C4-2B (cell line): ENCODE measurements at regions not wholly inside any gene's neighbourhood (a gene's known extent, or its start where the extent isn't known, plus 50 kb on each side); places are given as distances from the start of the nearest gene placed in this dataset.

Experiments used
- H3K27ac ChIP-seq: fragments of 450-650 bp; 2 replicates; pipeline ENCODE4 v1.5.1; 2017
- CTCF ChIP-seq: fragments of 450-650 bp; conservative IDR thresholded peaks from 2 replicates; pipeline ENCODE4 v1.5.1; 2017; ENCODE audit warnings: mild to moderate bottlenecking
- ZFX ChIP-seq: fragments of 450-650 bp; IDR thresholded peaks from 2 replicates; pipeline ENCODE4 v1.6.1; 2017

- no peak for TF ChIP-seq CTCF
- no peak for TF ChIP-seq ZFX
- H3K27ac ChIP-seq = no peak overlapping the region
Observed at GRCh38 chr10:107666214-107666613, 501.7 kb upstream of the SORCS1 start.

GRCh38 chr10:107665459-107665858, 501.0 kb upstream of the SORCS1 start:
- TF ChIP-seq ZFX (no peak), CTCF (no peak)
- no peak overlapping the region for H3K27ac ChIP-seq

- no peak overlapping the region for H3K27ac ChIP-seq
- TF ChIP-seq ZFX = no peak
- TF ChIP-seq CTCF = no peak
Observed at GRCh38 chr10:107657851-107658250, 493.3 kb upstream of the SORCS1 start.

- TF ChIP-seq ZFX (no peak), CTCF (no peak)
- H3K27ac ChIP-seq = no peak overlapping the region
Observed at GRCh38 chr10:107656932-107657331, 492.4 kb upstream of the SORCS1 start.

- no peak overlapping the region for H3K27ac ChIP-seq
- no peak for TF ChIP-seq CTCF
- no peak for TF ChIP-seq ZFX
Observed at GRCh38 chr10:107653832-107654287, 489.4 kb upstream of the SORCS1 start.

GRCh38 chr10:107650939-107651338, 486.4 kb upstream of the SORCS1 start:
- H3K27ac ChIP-seq = no peak overlapping the region
- TF ChIP-seq ZFX = no peak
- no peak for TF ChIP-seq CTCF

- TF ChIP-seq CTCF = no peak
- no peak for TF ChIP-seq ZFX
- no peak overlapping the region for H3K27ac ChIP-seq
Observed at GRCh38 chr10:107649249-107649648, 484.7 kb upstream of the SORCS1 start.

- H3K27ac ChIP-seq = no peak overlapping the region
- TF ChIP-seq ZFX (no peak), CTCF (no peak)
Observed at GRCh38 chr10:107647462-107647861, 483.0 kb upstream of the SORCS1 start.
